ENCODE measurements at regions not wholly inside any gene's neighbourhood (a gene's known extent, or its start where the extent isn't known, plus 50 kb on each side); places are given as distances from the start of the nearest gene placed in this dataset.

DNA sequence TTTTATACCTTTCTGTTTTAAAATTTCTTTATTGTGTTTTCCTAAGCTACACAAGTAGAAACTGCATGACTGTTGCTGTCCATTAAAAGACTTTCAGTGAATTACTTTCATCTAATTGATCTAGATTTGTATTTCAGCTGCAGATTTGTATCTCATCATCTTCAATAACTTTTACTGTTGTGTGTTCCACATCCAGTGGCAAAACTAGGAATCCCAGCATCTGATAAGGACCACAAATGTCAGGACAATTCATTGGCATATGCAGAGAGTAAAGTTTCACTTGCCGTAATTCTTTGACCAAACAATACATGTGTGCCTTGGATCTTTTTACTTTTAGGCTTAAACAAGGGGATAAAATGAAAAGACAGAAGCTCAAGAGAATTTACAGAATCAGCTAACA, 112.6 kb downstream of the FBXO8 start:
- TF ChIP-seq, protein P1, sequence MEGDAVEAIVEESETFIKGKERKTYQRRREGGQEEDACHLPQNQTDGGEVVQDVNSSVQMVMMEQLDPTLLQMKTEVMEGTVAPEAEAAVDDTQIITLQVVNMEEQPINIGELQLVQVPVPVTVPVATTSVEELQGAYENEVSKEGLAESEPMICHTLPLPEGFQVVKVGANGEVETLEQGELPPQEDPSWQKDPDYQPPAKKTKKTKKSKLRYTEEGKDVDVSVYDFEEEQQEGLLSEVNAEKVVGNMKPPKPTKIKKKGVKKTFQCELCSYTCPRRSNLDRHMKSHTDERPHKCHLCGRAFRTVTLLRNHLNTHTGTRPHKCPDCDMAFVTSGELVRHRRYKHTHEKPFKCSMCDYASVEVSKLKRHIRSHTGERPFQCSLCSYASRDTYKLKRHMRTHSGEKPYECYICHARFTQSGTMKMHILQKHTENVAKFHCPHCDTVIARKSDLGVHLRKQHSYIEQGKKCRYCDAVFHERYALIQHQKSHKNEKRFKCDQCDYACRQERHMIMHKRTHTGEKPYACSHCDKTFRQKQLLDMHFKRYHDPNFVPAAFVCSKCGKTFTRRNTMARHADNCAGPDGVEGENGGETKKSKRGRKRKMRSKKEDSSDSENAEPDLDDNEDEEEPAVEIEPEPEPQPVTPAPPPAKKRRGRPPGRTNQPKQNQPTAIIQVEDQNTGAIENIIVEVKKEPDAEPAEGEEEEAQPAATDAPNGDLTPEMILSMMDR (IDR thresholded peaks at IDR 0.05), result no peak
- TF ChIP-seq POLR2A (IDR thresholded peaks at IDR 0.05), result no peak

All from body of pancreas (tissue), 4 donors.